ENCODE measurements at regions not wholly inside any gene's neighbourhood (a gene's known extent, or its start where the extent isn't known, plus 50 kb on each side); places are given as distances from the start of the nearest gene placed in this dataset.
"Not testable (repeated sequence)": the region's sequence is repeated elsewhere in the genome, so short reads cannot be mapped to it uniquely, and the experiment has no call there.

- Histone ChIP-seq H3K36me3 (no peaks in the 10 kb centered on the region), H3K27me3 (no peaks in the 10 kb centered on the region), H3K4me1 (no peaks in the 10 kb centered on the region), H3K27ac (no peak overlapping the region), H3K9me3 (no peaks in the 10 kb centered on the region), H3K4me3 (no peak overlapping the region)
- no peak for DNase-seq (ENCODE audit: low spot score in 2 of 2)
- WGBS, 2 donors: 29 to 34% methylated on average over 1 of the region's 1 CpG
- TF ChIP-seq EP300 (IDR thresholded peaks at IDR 0.05): no peak
These were observed 545.2 kb upstream of the CADM1 start for GRCh38 chr11:116049383-116049782.

GRCh38 chr11:116046127-116046526, 541.9 kb upstream of the CADM1 start:
- no peaks in the 10 kb centered on the region for H3K27me3 ChIP-seq
- TF ChIP-seq POLR2A (IDR thresholded peaks at IDR 0.05) (no peak), CTCF (IDR thresholded peaks at IDR 0.05) (no peak), EP300 (IDR thresholded peaks at IDR 0.05) (no peak)

GRCh38 chr11:116044941-116045340, 540.7 kb upstream of the CADM1 start:
- Histone ChIP-seq H3K27ac (no peak overlapping the region), H3K9me3 (no peaks in the 10 kb centered on the region), H3K4me3 (no peak overlapping the region), H3K36me3 (no peaks in the 10 kb centered on the region), H3K4me1 (no peaks in the 10 kb centered on the region), H3K27me3 (no peaks in the 10 kb centered on the region)
- TF ChIP-seq EP300 (IDR thresholded peaks at IDR 0.05) (no peak), CTCF (IDR thresholded peaks at IDR 0.05) (no peak), POLR2A (IDR thresholded peaks at IDR 0.05) (no peak)
- DNase-seq (ENCODE audit: low spot score in 2 of 2): no peak
- whole genome bisulfite sequencing, 2 donors: 43 to 51% methylated on average over 10 of the region's 10 CpGs

More at GRCh38 chr11:116046127-116046526, 541.9 kb upstream of the CADM1 start:
- no peaks in the 10 kb centered on the region for H3K36me3 ChIP-seq
- no peak for DNase-seq (ENCODE audit: low spot score in 2 of 2)
- no peak overlapping the region for H3K4me3 ChIP-seq
- no peaks in the 10 kb centered on the region for H3K9me3 ChIP-seq
- H3K4me1 ChIP-seq: no peaks in the 10 kb centered on the region
- 87 to 95% methylated on average over 6 of the region's 6 CpGs for WGBS, 2 donors
- no peak overlapping the region for H3K27ac ChIP-seq

GRCh38 chr11:116044520-116044919, 540.3 kb upstream of the CADM1 start:
- WGBS, 2 donors: 43% methylated on average over 4 of the region's 4 CpGs
- Histone ChIP-seq H3K27ac (no peak overlapping the region), H3K9me3 (no peaks in the 10 kb centered on the region), H3K4me3 (no peak overlapping the region), H3K36me3 (no peaks in the 10 kb centered on the region), H3K27me3 (no peaks in the 10 kb centered on the region), H3K4me1 (no peaks in the 10 kb centered on the region)
- DNase-seq (ENCODE audit: low spot score in 2 of 2): no peak
- no peak for TF ChIP-seq EP300 (IDR thresholded peaks at IDR 0.05)

- Histone ChIP-seq H3K27me3 (no peaks in the 10 kb centered on the region), H3K27ac (no peak overlapping the region), H3K9me3 (no peaks in the 10 kb centered on the region), H3K4me1 (no peaks in the 10 kb centered on the region), H3K4me3 (no peak overlapping the region), H3K36me3 (no peaks in the 10 kb centered on the region)
- DNase-seq (ENCODE audit: low spot score in 2 of 2): no peak
- WGBS, 2 donors: 58 to 69% methylated on average over 2 of the region's 2 CpGs
- TF ChIP-seq EP300 (IDR thresholded peaks at IDR 0.05): no peak
- TF ChIP-seq CTCF (IDR thresholded peaks at IDR 0.05): no peak
- TF ChIP-seq POLR2A (IDR thresholded peaks at IDR 0.05): no peak
These were observed 539.6 kb upstream of the CADM1 start for GRCh38 chr11:116043857-116044256.

GRCh38 chr11:116043059-116043458, 538.8 kb upstream of the CADM1 start:
- WGBS, 2 donors: 89 to 94% methylated on average over 6 of the region's 6 CpGs

GRCh38 chr11:116042146-116042545, 537.9 kb upstream of the CADM1 start:
- H3K27ac ChIP-seq: no peak overlapping the region
- TF ChIP-seq EP300 (IDR thresholded peaks at IDR 0.05) (no peak), CTCF (IDR thresholded peaks at IDR 0.05) (no peak), POLR2A (IDR thresholded peaks at IDR 0.05) (no peak)
- WGBS, 2 donors: 83 to 90% methylated on average over 4 of the region's 4 CpGs
- DNase-seq (ENCODE audit: low spot score in 2 of 2): no peak
- no peak overlapping the region for H3K4me3 ChIP-seq
- H3K27me3 ChIP-seq: no peaks in the 10 kb centered on the region
- no peaks in the 10 kb centered on the region for H3K36me3 ChIP-seq
- H3K4me1 ChIP-seq: no peaks in the 10 kb centered on the region
- H3K9me3 ChIP-seq: no peaks in the 10 kb centered on the region

More at GRCh38 chr11:116043059-116043458, 538.8 kb upstream of the CADM1 start:
- H3K36me3 ChIP-seq; H3K27ac ChIP-seq; DNase-seq (ENCODE audit: low spot score in 2 of 2); H3K4me3 ChIP-seq; H3K9me3 ChIP-seq; H3K4me1 ChIP-seq; H3K27me3 ChIP-seq: not testable (repeated sequence)
